ENCODE measurements at regions not wholly inside any gene's neighbourhood (a gene's known extent, or its start where the extent isn't known, plus 50 kb on each side); places are given as distances from the start of the nearest gene placed in this dataset.

DNA sequence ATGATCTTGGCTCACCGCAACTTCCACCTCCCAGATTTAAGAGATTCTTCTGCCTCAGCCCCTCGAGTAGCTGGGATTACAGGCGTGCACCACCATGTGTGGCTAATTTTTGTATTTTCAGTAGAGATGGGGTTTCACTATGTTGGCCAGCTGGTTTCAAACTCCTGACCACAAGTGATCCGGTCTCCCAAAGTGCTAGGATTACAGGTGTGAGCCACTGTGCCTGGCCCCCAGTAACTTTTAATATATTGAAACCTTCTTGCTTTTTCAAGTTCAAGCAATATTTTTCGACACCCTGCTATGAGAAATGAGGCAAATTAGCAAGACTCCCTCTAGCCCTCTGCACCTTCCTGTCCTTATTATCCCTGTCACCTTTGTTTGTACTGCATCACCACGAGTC is 144.0 kb downstream of the EVX1 start:
- H3K9me3 ChIP-seq (ENCODE audit: low read length), result no peaks in the 10 kb centered on the region
- H2AFZ ChIP-seq (ENCODE audit: low read length), result no peak overlapping the region
- H3K4me3 ChIP-seq (replicated peaks in 1 of 3; ENCODE audit: insufficient read depth in 1 of 3, low read depth in 2 of 3, low read length in 3 of 3), result no peak overlapping the region
- no TSS peak for BruUV-seq (replicated peaks)
- no peak overlapping the region for H3K27ac ChIP-seq (ENCODE audit: extremely low read length, insufficient read depth, low read length)
- DNase-seq (ENCODE audit: low spot score) (no peak), FAIRE-seq (no peak), ATAC-seq (no peak)
- in situ Hi-C loops (cut with HindIII; ENCODE audit: extremely low pct_ligation_motif_present, low pct_unique_long_range_greater_than_20kb), result no loop called here
- no peaks in the 10 kb centered on the region for H3K36me3 ChIP-seq (replicated peaks in 1 of 2; ENCODE audit: control insufficient read depth in 1 of 2, insufficient read depth in 2 of 2, low read length in 2 of 2)
- WGBS (ENCODE audit: low lambda C conversion rate), result 37% methylated on average over 6 of the region's 6 CpGs
- H4K20me1 ChIP-seq (ENCODE audit: insufficient read depth, low read length), result no peaks in the 10 kb centered on the region
- peaks cover 0 to 3% of the 10 kb centered on the region in 2 experiments; a peak in 1 of 5 replicates for H3K27me3 ChIP-seq (ENCODE audit: control insufficient read depth in 1 of 2, insufficient read depth in 2 of 2, low read length in 2 of 2)
- intact Hi-C loops (cut with micrococcal nuclease; ENCODE audit: unreplicated experiment), result no loop called here
- H3K9ac ChIP-seq (ENCODE audit: insufficient read depth, low read depth, low read length), result no peak overlapping the region
- H3K79me2 ChIP-seq (ENCODE audit: insufficient read depth, low read length), result no peaks in the 10 kb centered on the region
- no peaks in the 10 kb centered on the region for H3K4me1 ChIP-seq (ENCODE audit: insufficient read depth, low read length)
- ChIA-PET POLR2A (no interaction called here), CTCF (ENCODE audit: low intra/inter-chr PET ratio, low total read pairs) (no interaction called here)
- no peak overlapping the region for H3K4me2 ChIP-seq (ENCODE audit: low read depth, low read length)
- TF ChIP-seq, protein P1, sequence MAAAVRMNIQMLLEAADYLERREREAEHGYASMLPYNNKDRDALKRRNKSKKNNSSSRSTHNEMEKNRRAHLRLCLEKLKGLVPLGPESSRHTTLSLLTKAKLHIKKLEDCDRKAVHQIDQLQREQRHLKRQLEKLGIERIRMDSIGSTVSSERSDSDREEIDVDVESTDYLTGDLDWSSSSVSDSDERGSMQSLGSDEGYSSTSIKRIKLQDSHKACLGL (CRISPR knock-in tag; IDR thresholded peaks at IDR 0.05), result no peak
- no peak for TF ChIP-seq ZBTB7A (CRISPR knock-in tag; IDR thresholded peaks at IDR 0.05)
- no peak for TF ChIP-seq TP53 (CRISPR knock-in tag; conservative IDR thresholded peaks at IDR 0.05)
- TF ChIP-seq ZSCAN22 (CRISPR knock-in tag; IDR thresholded peaks at IDR 0.05), result no peak
- no peak for TF ChIP-seq CHD4 (IDR thresholded peaks at IDR 0.05; ENCODE audit: borderline replicate concordance, low read length)
- TF ChIP-seq, protein P2, sequence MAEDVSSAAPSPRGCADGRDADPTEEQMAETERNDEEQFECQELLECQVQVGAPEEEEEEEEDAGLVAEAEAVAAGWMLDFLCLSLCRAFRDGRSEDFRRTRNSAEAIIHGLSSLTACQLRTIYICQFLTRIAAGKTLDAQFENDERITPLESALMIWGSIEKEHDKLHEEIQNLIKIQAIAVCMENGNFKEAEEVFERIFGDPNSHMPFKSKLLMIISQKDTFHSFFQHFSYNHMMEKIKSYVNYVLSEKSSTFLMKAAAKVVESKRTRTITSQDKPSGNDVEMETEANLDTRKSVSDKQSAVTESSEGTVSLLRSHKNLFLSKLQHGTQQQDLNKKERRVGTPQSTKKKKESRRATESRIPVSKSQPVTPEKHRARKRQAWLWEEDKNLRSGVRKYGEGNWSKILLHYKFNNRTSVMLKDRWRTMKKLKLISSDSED (CRISPR knock-in tag; IDR thresholded peaks at IDR 0.05), result no peak
- TF ChIP-seq IRX3 (CRISPR knock-in tag; IDR thresholded peaks at IDR 0.05; ENCODE audit: borderline replicate concordance, low read depth), result no peak
- TF ChIP-seq MAF1 (CRISPR knock-in tag; IDR thresholded peaks at IDR 0.05; ENCODE audit: borderline replicate concordance), result no peak
- TF ChIP-seq ZSCAN9 (CRISPR knock-in tag; IDR thresholded peaks at IDR 0.05; ENCODE audit: borderline replicate concordance), result no peak
- no peak for TF ChIP-seq ZNF484 (CRISPR knock-in tag; IDR thresholded peaks at IDR 0.05; ENCODE audit: borderline replicate concordance, low read depth)
- TF ChIP-seq ZNF570 (CRISPR knock-in tag; IDR thresholded peaks at IDR 0.05; ENCODE audit: borderline replicate concordance), result no peak
- TF ChIP-seq, protein P3, sequence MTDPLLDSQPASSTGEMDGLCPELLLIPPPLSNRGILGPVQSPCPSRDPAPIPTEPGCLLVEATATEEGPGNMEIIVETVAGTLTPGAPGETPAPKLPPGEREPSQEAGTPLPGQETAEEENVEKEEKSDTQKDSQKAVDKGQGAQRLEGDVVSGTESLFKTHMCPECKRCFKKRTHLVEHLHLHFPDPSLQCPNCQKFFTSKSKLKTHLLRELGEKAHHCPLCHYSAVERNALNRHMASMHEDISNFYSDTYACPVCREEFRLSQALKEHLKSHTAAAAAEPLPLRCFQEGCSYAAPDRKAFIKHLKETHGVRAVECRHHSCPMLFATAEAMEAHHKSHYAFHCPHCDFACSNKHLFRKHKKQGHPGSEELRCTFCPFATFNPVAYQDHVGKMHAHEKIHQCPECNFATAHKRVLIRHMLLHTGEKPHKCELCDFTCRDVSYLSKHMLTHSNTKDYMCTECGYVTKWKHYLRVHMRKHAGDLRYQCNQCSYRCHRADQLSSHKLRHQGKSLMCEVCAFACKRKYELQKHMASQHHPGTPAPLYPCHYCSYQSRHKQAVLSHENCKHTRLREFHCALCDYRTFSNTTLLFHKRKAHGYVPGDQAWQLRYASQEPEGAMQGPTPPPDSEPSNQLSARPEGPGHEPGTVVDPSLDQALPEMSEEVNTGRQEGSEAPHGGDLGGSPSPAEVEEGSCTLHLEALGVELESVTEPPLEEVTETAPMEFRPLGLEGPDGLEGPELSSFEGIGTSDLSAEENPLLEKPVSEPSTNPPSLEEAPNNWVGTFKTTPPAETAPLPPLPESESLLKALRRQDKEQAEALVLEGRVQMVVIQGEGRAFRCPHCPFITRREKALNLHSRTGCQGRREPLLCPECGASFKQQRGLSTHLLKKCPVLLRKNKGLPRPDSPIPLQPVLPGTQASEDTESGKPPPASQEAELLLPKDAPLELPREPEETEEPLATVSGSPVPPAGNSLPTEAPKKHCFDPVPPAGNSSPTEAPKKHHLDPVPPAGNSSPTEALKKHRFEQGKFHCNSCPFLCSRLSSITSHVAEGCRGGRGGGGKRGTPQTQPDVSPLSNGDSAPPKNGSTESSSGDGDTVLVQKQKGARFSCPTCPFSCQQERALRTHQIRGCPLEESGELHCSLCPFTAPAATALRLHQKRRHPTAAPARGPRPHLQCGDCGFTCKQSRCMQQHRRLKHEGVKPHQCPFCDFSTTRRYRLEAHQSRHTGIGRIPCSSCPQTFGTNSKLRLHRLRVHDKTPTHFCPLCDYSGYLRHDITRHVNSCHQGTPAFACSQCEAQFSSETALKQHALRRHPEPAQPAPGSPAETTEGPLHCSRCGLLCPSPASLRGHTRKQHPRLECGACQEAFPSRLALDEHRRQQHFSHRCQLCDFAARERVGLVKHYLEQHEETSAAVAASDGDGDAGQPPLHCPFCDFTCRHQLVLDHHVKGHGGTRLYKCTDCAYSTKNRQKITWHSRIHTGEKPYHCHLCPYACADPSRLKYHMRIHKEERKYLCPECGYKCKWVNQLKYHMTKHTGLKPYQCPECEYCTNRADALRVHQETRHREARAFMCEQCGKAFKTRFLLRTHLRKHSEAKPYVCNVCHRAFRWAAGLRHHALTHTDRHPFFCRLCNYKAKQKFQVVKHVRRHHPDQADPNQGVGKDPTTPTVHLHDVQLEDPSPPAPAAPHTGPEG (CRISPR knock-in tag; IDR thresholded peaks at IDR 0.05), result no peak
